Esophagus squamous epithelium (tissue), 4 donors: ENCODE measurements at regions not wholly inside any gene's neighbourhood (a gene's known extent, or its start where the extent isn't known, plus 50 kb on each side); places are given as distances from the start of the nearest gene placed in this dataset.

Experiments used
- CTCF ChIP-seq, 6 experiments: fragments of 450-650 bp in 4 of 6; fragments of 200-600 bp in 2 of 6; sonication (generic) in 2 of 6; IDR thresholded peaks; one replicate each; pipeline ENCODE4 v1.5.1; 2016 to 2019; ENCODE audit warnings: antibody characterized with exemption in 6 of 6, mild to moderate bottlenecking in 4 of 6, moderate library complexity in 4 of 6
- POLR2A ChIP-seq, 4 donors: fragments of 450-650 bp; IDR thresholded peaks; one replicate each; pipeline ENCODE4 v1.6.1; 2017; ENCODE audit warnings: antibody characterized with exemption in 4 of 4, mild to moderate bottlenecking in 4 of 4, moderate library complexity in 3 of 4

GRCh38 chr4:179361978-179362486 lies 1919.8 kb upstream of the AGA start:
- no peak for TF ChIP-seq CTCF (IDR thresholded peaks at IDR 0.05)
- no peak for TF ChIP-seq POLR2A (IDR thresholded peaks at IDR 0.05)
